H1 (cell line): ENCODE measurements at regions not wholly inside any gene's neighbourhood (a gene's known extent, or its start where the extent isn't known, plus 50 kb on each side); places are given as distances from the start of the nearest gene placed in this dataset.

Experiments used
- ASH2L ChIP-seq: fragments of 200-600, 300-600 bp; sonication (generic); IDR thresholded peaks from one replicate; pipeline ENCODE4 v1.7.1; 2017; ENCODE audit warnings: low read length
- RFX5 ChIP-seq: IDR thresholded peaks from 2 replicates; pipeline ENCODE4 v1.6.1; 2011; ENCODE audit warnings: low read depth, low read length, improper control_type of control experiment, borderline replicate concordance

- TF ChIP-seq RFX5 (no peak), ASH2L (no peak)
Observed at GRCh38 chr11:23423656-23424055, 563.4 kb upstream of the CCDC179 start (continued).
